HAP-1 (cell line): ENCODE measurements at regions not wholly inside any gene's neighbourhood (a gene's known extent, or its start where the extent isn't known, plus 50 kb on each side); places are given as distances from the start of the nearest gene placed in this dataset.
A peak's percentile ranks its signal among the peaks of the same experiment; 100 is the strongest.

Experiments
- DNase-seq, 2 experiments: peaks; one replicate each; pipeline ENCODE4 v3.0.0-alpha.2; 2016 to 2020; ENCODE audit warnings: low spot score in 2 of 2
- H3K27me3 ChIP-seq: fragments of 250-450 bp; sonication (Bioruptor Pico); 2 replicates; pipeline ENCODE4 v1.5.1; 2020; ENCODE audit warnings: low read depth, mild to moderate bottlenecking, moderate library complexity
- H3K36me3 ChIP-seq: fragments of 250-450 bp; sonication (Bioruptor Pico); replicated peaks from 2 replicates; pipeline ENCODE4 v1.5.1; 2020; ENCODE audit warnings: mild to moderate bottlenecking
- H3K4me1 ChIP-seq: fragments of 250-450 bp; sonication (Bioruptor Pico); 2 replicates; pipeline ENCODE4 v1.5.1; 2020; ENCODE audit warnings: mild to moderate bottlenecking
- H3K4me3 ChIP-seq: fragments of 250-450 bp; sonication (Bioruptor Pico); 2 replicates; pipeline ENCODE4 v1.5.1; 2020; ENCODE audit warnings: mild to moderate bottlenecking, moderate library complexity
- H3K9me3 ChIP-seq: fragments of 250-450 bp; sonication (Bioruptor Pico); 2 replicates; pipeline ENCODE4 v1.5.1; 2020; ENCODE audit warnings: mild to moderate bottlenecking, moderate library complexity
- in situ Hi-C: fragments of 300-500 bp; cut with MboI; formaldehyde crosslinking; loops from 3 replicates; pipeline ENCODE4 v1.14.3; 2020; ENCODE audit warnings: low sequenced_read_pairs, inconsistent platforms, mixed read lengths

DNA sequence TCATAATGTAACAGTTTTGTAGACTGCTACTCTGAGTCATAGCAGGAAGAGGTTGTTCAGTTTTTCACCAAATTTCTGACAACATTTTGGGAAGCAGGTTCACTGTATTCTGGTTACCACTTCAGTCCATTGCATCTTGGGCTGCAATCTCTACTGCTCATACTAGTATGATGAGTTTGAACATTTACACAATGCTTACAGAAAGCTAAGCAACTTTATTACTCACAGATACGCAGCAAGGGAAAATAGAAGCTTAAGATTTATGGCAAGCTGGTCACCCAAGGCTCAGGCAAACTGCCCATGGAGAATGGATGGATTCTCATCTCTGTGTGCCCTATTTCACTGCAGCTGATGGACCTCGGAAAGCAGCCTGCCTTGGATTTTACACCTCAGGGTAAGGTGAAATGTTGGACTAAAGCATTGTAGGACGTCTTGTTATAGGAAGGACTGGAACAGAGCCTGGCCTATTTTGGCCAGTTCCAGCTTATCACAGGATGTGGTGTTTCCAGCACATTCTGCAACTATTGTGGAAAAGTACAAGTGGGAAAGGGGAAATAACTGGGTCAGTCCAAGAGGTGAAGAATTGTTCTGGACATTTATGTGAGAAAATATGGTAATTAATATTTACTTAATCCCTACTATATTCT is 887.1 kb upstream of the AGA start:
- Histone ChIP-seq H3K4me3 (no peak overlapping the region), H3K9me3 (no peaks in the 10 kb centered on the region; the same call in 1 of the 2 replicates), H3K36me3 (no peaks in the 10 kb centered on the region), H3K27me3 (no peaks in the 10 kb centered on the region), H3K4me1 (no peaks in the 10 kb centered on the region)
- in situ Hi-C loops, result no loop called here
- DNase-seq, result no peak

- Histone ChIP-seq H3K4me3 (no peak overlapping the region), H3K9me3 (no peaks in the 10 kb centered on the region), H3K4me1 (no peaks in the 10 kb centered on the region), H3K27me3 (no peaks in the 10 kb centered on the region), H3K36me3 (no peaks in the 10 kb centered on the region)
- in situ Hi-C loops, result no loop called here
- no peak for DNase-seq
Observed at GRCh38 chr4:178333355-178333754, 891.1 kb upstream of the AGA start.

GRCh38 chr4:178339769-178340168 is 897.5 kb upstream of the AGA start:
- in situ Hi-C loops, result no loop called here
- DNase-seq, result no peak
- H3K9me3 ChIP-seq, result no peaks in the 10 kb centered on the region
- no peaks in the 10 kb centered on the region for H3K4me1 ChIP-seq
- no peaks in the 10 kb centered on the region for H3K36me3 ChIP-seq
- H3K4me3 ChIP-seq, result no peak overlapping the region
- H3K27me3 ChIP-seq, result no peaks in the 10 kb centered on the region

DNA sequence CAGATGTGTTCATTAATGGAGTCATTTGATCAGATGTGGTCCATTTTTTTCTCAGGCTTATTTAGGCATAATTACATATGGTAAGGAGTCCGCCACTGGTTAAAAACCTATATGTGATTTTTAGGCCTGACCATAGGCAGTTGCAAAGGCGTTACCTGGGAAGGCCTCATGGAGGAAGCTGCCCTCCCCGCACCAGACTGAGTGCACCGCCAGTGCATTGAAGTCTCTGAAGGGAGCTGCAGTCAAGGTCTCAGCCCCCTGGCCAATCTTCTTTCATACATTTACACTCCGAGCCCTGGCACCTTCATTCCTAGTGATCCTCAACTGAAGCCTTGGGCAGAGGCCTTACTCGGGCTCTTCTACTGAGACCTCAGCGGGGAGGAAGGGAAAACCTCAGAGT is 898.2 kb upstream of the AGA start:
- Histone ChIP-seq H3K9me3 (no peaks in the 10 kb centered on the region), H3K4me1 (no peaks in the 10 kb centered on the region), H3K27me3 (no peaks in the 10 kb centered on the region), H3K4me3 (no peak overlapping the region), H3K36me3 (no peaks in the 10 kb centered on the region)
- no peak for DNase-seq
- in situ Hi-C loops, result no loop called here

GRCh38 chr4:178344096-178344495 is 901.9 kb upstream of the AGA start:
- H3K27me3 ChIP-seq, result no peaks in the 10 kb centered on the region
- DNase-seq, result no peak
- H3K9me3 ChIP-seq, result no peaks in the 10 kb centered on the region
- H3K4me1 ChIP-seq, result no peaks in the 10 kb centered on the region
- in situ Hi-C loops, result no loop called here
- H3K36me3 ChIP-seq, result no peaks in the 10 kb centered on the region
- H3K4me3 ChIP-seq, result no peak overlapping the region

GRCh38 chr4:178347111-178347510 is 904.9 kb upstream of the AGA start:
- H3K9me3 ChIP-seq, result no peaks in the 10 kb centered on the region
- in situ Hi-C loops, result no loop called here
- H3K36me3 ChIP-seq, result no peaks in the 10 kb centered on the region
- no peaks in the 10 kb centered on the region for H3K4me1 ChIP-seq
- no peaks in the 10 kb centered on the region for H3K27me3 ChIP-seq
- no peak for DNase-seq
- no peak overlapping the region for H3K4me3 ChIP-seq

DNA sequence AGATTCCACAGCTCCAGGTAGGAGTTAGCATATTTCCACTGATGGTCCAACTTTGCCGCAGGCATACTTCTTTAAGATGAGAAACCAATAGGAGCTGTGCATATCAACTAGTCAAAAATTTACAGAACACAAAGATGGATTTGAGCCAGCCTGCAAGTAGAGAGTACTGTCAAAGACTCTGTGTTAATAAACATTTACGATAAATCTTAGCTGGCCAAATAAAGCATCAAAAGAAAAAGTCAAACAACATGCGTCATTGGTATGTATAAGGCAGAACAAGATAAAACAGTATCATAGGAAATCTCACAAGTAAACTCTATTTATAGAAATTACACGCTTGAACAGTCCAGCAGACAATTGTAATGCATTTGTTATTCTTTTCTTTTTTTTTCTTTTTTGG is 907.4 kb upstream of the AGA start:
- no peak overlapping the region for H3K4me3 ChIP-seq
- H3K27me3 ChIP-seq, result no peaks in the 10 kb centered on the region
- H3K4me1 ChIP-seq, result no peaks in the 10 kb centered on the region
- in situ Hi-C loops, result no loop called here
- no peaks in the 10 kb centered on the region for H3K36me3 ChIP-seq
- H3K9me3 ChIP-seq, result no peaks in the 10 kb centered on the region
- no peak for DNase-seq

GRCh38 chr4:178351185-178351584 is 908.9 kb upstream of the AGA start:
- Histone ChIP-seq H3K9me3 (no peaks in the 10 kb centered on the region), H3K27me3 (no peaks in the 10 kb centered on the region), H3K4me3 (no peak overlapping the region), H3K36me3 (no peaks in the 10 kb centered on the region), H3K4me1 (no peaks in the 10 kb centered on the region)
- in situ Hi-C loops, result no loop called here
- no peak for DNase-seq

- no peaks in the 10 kb centered on the region for H3K9me3 ChIP-seq
- no peaks in the 10 kb centered on the region for H3K27me3 ChIP-seq
- in situ Hi-C loops, result no loop called here
- no peak for DNase-seq
- H3K36me3 ChIP-seq, result no peaks in the 10 kb centered on the region
- H3K4me1 ChIP-seq, result no peaks in the 10 kb centered on the region
- no peak overlapping the region for H3K4me3 ChIP-seq
Observed at GRCh38 chr4:178356725-178357124, 914.5 kb upstream of the AGA start.

GRCh38 chr4:178385481-178385880 is 943.2 kb upstream of the AGA start:
- Histone ChIP-seq H3K9me3 (no peaks in the 10 kb centered on the region), H3K4me1 (no peaks in the 10 kb centered on the region), H3K27me3 (no peaks in the 10 kb centered on the region), H3K4me3 (no peak overlapping the region), H3K36me3 (no peaks in the 10 kb centered on the region)
- no peak for DNase-seq
- in situ Hi-C loops, result no loop called here

DNA sequence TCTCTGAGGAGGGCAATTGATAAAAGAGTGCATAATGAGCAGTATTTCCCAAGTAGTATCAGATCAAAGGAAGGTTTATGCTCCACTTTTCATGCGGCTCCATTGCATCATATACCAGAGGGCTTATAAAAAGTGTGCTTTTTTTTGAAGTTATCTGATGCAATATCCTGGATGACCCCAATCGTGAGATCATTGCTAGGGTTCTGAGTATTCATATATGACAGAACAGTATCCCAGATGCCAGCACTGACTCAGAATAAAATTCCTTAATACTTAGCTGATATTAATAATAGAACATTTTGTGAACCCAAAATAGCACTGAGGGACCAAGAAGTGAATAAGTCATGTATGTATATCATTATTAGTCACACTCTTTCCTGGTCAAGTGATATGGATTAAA is 945.5 kb upstream of the AGA start:
- H3K4me3 ChIP-seq, result no peak overlapping the region
- H3K4me1 ChIP-seq, result no peaks in the 10 kb centered on the region
- in situ Hi-C loops, result no loop called here
- H3K9me3 ChIP-seq, result no peaks in the 10 kb centered on the region
- no peaks in the 10 kb centered on the region for H3K36me3 ChIP-seq
- H3K27me3 ChIP-seq, result no peaks in the 10 kb centered on the region
- DNase-seq, result no peak

DNA sequence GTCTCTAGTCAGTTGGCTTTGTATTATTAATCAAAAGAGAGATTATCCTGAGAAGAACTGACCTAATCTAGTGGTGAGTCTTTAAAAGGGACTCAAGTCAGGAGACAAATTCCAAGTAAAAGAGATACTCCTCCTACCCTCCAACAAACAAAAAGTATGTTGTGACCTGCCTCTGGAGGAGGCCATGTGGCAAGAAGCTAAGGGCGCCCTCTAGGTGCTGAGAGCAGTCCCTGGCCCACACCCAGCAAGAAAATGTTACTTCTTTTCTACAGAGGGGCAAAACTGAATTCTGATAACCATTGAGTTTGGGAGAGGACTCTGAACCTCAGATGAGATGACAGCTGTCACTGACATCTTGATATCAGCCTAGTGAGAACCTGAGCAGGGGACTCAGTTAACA is 953.6 kb upstream of the AGA start:
- DNase-seq, result peak in 1 of 2 experiments; percentile 32
- Histone ChIP-seq H3K4me1 (no peaks in the 10 kb centered on the region), H3K36me3 (no peaks in the 10 kb centered on the region), H3K27me3 (no peaks in the 10 kb centered on the region), H3K9me3 (no peaks in the 10 kb centered on the region), H3K4me3 (no peak overlapping the region)
- in situ Hi-C loops, result no loop called here

- Histone ChIP-seq H3K4me3 (no peak overlapping the region), H3K36me3 (no peaks in the 10 kb centered on the region), H3K9me3 (no peaks in the 10 kb centered on the region), H3K27me3 (no peaks in the 10 kb centered on the region), H3K4me1 (no peaks in the 10 kb centered on the region)
- no peak for DNase-seq
- in situ Hi-C loops, result no loop called here
Observed at GRCh38 chr4:178412455-178412854, 970.2 kb upstream of the AGA start.

GRCh38 chr4:178414042-178414441 is 971.8 kb upstream of the AGA start:
- no peaks in the 10 kb centered on the region for H3K27me3 ChIP-seq
- H3K9me3 ChIP-seq, result no peaks in the 10 kb centered on the region
- DNase-seq, result no peak
- H3K4me3 ChIP-seq, result no peak overlapping the region
- no peaks in the 10 kb centered on the region for H3K4me1 ChIP-seq
- in situ Hi-C loops, result no loop called here
- H3K36me3 ChIP-seq, result no peaks in the 10 kb centered on the region

DNA sequence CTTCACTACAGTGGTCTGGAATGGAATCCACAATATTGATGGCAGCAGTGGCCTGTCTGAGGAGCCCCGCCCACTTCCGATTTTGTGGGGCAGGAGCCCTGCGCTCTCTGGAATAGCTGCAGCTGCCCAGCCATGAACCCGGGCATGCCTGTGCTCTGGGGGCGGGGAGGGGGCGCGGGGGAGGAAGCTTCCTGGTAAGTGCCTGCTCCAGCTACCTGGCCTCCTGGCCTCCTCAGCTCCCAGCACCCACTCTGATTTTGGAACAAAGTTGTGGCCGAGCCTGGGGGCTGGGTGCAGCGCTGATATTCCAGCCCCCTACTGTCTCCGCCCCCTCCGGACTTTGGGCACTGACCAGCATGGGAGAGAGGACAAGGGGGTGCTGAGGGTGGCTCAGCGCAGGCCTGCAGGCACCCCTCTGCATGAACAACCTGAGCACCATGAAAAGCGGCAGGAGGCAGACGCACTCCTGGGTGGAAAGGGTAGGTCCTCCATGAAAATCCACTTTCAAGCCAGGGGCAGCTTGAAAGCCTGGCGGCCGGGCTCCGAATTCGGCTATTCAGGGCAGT is 972.7 kb upstream of the AGA start:
- DNase-seq, result no peak
- Histone ChIP-seq H3K4me3 (no peak overlapping the region), H3K9me3 (no peaks in the 10 kb centered on the region), H3K27me3 (no peaks in the 10 kb centered on the region), H3K4me1 (no peaks in the 10 kb centered on the region), H3K36me3 (no peaks in the 10 kb centered on the region)
- in situ Hi-C loops, result no loop called here
